ENCODE measurements at regions not wholly inside any gene's neighbourhood (a gene's known extent, or its start where the extent isn't known, plus 50 kb on each side); places are given as distances from the start of the nearest gene placed in this dataset.

DNA sequence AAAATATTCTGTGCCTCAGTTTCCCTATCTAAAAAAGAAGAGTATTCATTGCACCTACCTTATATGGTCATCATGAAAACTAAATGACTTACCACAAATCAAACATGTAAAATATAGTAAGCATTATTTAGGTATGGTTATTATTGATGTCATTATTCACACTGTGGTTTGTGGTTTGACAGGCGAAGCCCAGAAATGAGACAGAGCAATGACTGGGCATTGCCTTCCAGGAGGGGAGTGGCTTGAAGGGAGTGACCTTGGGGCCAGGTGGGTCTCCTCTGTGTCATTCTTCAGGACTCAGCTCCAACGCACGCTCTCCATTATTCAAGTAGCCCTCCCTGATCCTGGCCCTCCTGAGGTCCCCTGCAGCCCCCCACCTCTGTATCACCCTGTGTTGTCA lies 133.7 kb downstream of the DMRTA2 start:
- no peak for DNase-seq

DNA sequence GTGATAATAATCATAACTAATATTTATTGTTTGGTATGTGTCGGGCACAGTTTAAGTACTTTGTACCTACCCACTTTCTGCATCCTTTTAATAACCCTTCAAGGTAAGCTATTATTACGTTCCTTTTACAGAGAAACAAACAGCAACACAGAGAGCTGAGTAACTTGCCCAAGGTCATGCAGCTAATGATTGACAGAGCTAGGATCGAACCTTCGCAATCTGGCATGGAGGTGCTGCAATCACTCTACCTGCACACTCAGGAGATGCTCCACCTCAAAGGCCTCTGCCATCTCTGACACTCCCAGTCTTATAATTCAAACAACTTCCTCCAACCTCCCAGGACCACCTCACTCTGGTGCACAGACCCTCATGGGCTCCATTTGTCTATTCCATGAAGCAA lies 137.2 kb downstream of the DMRTA2 start:
- no peak for DNase-seq

DNA sequence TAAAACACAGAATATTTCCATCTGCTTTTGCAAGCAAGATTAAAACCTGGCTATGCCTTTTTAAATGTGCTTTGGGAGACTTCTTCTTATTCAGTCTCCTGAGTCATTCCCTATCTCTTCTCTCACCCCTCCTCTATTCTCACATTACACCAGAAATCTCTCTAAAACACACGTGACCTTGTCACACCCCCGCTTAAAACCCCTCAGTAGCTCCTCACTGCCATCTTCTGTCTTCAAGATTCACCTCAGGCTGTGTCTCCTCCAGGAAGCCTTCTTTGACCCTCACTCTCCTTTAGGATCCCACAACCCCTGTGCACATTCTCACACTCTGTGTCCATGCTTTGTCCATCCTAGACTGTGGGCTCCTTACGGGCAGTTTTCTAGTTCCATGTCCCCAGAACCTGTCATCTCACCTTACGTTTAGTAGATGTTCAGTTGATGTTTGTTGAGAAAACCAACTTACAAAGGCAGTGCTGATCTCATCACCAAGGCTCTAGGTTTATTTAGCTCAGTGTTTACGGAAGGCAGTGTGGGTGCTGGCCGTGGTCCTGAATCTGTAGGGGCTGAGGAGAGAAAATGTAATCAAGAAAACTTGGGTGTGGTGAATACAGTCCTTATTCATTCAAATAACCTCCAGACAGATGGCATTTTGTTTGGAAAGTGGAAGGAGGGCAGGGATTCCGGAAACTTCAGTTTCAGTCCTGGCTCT lies 143.5 kb downstream of the DMRTA2 start:
- no peak for DNase-seq

DNA sequence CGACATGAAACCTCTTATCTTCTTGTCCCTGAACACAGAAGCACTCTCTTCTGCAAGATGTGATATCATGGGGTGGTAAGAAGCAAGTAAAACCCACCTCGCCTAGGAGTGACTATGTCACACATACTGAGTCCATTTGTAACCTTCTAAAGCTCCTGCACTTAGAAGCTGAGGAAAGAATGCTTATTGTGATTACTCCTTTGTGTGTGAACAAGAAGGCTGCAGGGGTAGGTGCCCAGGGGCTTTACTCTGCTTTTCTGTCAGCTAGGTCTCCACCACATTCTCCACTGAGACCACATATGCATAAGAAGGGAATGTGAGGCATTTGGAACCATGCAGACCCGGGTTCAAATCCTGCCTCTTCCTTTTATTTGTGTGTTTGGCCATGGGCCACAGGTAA lies 144.3 kb downstream of the DMRTA2 start:
- DNase-seq = no peak

DNA sequence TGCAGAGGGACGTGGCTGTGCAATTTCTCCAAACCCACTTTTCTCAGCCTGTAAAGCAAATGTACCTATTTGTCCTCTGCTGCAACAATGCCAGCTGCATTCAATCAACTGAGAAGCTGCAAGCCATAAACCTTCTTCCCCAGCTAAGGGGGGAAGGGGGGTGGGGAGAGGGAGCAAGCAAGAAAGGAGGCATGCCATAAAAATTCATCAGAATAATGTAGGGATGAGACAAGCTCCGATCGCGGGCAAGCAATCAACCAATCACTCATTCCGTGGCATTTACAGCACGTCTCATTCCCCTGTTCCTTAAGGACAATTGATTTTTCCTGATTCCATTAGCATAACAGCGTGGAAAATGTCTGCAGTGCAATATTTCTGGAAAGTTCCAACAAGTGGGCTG lies 144.8 kb downstream of the DMRTA2 start:
- no peak for DNase-seq

DNA sequence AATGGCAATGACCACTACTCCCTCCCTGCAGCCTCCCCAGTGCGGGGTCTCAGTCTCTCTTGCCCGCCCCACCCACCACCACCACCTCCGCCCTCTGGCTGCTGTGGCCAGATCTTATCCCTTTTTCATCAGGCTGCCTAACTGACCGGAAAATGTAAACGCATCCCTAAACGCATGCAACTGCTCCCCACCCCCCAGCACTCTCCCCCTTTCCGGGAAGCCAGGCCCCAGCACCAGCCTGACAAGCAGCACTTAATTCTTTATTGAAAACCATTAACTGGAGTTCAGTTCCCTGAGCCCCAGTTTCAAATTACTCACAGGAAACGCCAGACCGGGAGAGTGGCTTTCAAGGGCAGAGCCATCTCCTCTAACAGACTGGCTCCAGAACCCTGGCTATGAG lies 147.7 kb downstream of the DMRTA2 start:
- no peak for DNase-seq

DNA sequence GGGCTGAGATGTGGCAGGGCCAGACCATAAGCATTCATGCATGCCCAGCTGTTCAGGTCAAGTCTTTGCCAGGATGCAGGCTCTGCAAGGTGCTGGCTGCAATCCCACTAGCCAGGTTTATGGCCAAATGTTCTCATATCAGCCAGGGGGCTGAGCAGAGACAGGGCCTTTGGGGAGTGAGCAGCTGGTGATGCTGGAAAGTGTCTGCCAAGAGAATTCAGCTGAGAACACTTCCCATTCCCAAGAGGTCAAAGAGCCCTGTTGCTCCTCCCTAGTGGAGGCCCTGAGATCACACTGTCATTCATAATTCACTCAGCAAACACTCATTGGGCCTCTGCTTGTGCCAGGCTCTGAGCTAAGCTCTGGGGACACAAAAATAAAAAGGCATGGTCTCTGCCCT lies 150.3 kb downstream of the DMRTA2 start:
- no peak for DNase-seq

DNA sequence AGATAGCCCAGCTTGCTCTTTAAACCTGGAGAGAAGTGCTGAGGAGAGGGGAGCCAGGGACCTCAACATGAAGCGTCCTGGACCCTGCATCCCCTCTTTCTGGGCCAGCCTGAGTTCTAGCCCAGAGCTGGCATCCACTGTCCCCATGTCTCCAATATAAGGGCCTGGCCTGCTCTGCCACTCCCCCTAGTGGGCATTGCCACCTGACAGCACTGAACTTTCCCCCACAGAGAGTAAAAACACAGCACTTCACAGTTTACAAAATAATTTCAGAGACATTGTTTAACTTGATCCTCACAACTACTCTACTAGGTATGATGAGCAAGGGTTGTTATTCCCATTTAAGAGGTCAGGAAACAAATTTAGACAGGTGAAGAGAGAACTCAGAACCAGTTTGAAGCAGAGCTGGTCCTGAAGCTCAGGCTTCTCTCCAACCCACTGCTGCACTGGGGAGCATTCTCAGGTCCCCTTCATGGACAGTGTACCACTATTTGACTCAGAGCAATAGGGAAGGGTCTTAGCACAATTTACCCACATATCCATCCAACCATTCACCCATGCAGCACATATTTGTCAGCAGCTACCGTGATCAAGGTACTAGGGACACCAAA lies 151.2 kb downstream of the DMRTA2 start:
- peak; percentile 46 for DNase-seq

DNA sequence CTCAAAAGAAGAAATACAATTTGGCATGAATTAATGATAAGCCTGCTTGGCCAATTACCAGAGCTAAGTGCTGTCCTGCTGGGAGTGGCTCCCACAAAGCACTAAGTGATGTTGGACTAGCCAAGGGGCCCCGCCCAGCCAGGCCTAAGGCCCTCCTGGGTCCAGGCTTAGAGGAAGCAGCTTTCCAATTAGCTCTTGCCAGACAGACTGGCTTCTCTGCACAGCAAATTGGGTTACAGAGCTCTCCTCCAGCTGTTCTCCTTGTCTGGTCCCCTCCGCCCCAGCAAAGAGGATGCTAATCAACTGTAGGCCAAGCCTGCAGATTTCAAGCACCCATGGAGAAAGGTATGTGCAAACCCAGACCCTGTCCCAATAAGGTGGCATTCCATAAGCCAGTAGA lies 151.9 kb downstream of the DMRTA2 start:
- no peak for DNase-seq

DNA sequence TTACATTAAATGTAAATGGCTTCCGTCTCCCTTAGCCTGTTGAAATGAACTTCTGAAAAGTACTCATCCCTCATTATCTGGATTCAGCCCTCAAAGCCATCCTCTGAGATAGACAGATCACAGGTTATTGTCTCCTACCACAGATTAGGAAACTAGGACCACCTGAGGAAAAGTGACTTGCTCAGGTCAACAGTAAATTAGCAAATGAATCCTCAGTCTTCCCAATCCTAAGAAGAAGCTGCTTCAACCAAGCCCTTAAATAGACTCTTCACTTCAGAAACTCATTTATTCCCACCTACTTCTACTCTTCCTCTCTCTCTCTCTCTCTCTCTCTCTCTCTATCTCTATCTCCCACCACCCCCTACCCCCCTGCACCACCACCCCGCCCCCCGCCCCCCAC lies 152.3 kb downstream of the DMRTA2 start:
- no peak for DNase-seq

DNA sequence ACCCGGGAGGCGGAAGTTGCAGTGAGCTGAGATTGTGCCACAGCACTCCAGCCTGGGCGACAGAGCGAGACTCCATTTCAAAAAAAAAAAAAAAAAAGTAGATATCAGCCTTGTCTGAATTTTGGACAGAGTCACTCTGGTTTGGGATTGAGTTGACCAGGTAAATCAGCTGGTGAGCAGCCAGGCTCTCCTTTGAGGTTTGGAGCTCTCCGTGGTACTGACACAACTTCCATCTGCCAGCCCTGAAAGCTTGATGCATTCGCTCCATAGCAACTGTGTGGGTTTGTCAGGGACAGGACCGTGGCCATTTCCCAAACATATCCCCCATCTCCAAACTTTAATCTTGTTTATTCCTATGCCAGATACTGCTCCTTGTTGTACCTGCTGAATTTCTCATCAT lies 155.2 kb downstream of the DMRTA2 start:
- no peak for DNase-seq

DNA sequence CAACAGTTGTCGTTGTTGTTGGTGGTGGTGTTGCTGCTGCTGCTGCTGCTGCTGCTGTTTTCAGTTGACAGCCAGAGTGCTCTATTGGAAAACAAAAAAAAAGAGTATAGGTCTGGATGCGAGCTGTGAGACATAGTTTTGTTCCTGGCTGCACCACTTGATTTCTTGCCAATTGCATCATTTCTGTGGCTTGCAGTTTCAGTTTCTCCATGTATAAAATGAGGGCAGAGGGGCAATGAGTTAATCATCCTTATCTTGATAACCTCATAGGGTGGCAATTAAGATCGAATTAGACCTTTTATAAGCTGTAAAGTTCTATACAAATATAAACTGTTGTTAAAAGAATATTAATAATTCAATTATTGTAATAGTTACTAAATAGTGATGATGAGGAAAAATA lies 156.7 kb downstream of the DMRTA2 start:
- DNase-seq = no peak

DNA sequence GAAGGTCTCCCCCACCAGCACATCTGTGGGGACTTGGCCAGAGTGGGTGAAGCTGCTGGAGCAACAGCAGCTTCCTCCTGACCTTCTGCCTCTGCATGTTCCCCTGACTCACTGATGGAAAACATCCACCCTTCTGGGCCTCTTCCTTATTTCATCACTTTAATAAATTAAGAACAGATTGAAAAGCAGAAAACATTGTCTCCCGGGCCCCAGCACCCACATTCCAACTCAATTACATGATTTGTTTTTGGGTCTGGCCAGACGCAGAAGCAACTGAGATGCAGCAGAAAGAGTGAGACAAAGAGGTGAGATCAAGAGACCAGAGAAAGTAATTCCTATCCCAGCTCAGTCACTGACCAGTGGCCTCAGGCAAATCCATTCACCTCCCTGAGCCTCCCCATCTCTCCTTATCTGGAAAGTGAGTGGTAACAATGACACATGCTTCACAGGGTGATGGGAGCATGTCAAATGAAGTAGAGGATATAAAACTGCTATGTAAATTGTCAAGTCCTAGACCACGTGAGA lies 157.1 kb downstream of the ELAVL4 start:
- DNase-seq = no peak

DNA sequence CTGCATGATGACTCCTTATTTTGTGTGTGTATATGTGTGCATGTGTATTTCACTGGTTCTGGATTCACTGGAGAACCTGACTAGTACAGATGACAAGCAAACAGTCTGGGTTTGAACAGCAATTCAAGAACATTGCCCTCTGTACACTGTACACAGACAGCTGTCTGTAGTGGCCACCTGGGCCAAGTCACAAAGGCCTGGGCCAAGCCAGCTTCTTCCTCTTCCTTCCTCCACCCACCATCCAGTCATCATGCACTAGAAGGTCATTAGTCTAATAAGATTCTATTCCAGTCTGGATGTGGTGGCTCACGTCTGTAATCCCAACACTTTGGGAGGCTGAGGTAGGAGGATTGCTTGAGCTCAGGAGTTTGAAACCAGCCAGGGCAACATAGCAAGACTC lies 155.9 kb downstream of the ELAVL4 start:
- DNase-seq = no peak

DNA sequence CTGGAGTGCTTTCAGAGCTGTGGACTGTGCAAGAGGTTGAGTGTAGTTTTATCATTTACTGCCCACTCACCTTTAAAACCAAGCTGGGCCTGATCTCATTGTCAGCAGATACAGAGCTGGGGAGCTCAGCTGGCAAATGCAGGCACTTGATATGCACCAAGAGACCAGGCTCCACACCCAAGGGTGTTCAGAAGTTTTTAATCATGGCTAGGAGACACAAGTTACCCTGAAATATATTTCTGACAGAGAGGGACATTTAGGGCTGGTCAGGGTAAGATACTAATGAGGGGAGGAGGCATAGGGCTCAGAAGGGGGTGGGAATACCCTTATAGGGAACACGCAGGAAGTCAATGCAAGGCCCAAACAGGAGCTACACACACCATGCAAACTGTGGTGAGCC lies 153.7 kb downstream of the ELAVL4 start:
- no peak for DNase-seq

DNA sequence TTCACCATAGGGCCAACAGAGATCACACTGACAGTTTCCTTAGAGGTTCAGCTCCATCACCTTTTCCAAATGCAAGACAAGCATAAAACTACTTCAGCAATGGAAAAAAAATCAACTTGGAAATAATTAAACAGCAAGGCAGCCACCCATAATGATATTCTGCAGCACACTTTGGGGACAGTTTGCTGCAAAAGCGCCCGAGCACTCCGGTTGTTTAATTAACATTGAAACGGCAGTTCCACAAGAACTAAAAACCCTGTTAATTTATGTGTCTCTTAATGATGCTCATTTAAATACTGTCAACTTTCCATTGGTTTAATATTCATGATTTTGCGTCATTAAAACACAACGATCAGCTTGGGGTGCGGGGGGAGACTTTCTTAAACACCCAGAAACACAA lies 153.2 kb downstream of the ELAVL4 start:
- DNase-seq = no peak

DNA sequence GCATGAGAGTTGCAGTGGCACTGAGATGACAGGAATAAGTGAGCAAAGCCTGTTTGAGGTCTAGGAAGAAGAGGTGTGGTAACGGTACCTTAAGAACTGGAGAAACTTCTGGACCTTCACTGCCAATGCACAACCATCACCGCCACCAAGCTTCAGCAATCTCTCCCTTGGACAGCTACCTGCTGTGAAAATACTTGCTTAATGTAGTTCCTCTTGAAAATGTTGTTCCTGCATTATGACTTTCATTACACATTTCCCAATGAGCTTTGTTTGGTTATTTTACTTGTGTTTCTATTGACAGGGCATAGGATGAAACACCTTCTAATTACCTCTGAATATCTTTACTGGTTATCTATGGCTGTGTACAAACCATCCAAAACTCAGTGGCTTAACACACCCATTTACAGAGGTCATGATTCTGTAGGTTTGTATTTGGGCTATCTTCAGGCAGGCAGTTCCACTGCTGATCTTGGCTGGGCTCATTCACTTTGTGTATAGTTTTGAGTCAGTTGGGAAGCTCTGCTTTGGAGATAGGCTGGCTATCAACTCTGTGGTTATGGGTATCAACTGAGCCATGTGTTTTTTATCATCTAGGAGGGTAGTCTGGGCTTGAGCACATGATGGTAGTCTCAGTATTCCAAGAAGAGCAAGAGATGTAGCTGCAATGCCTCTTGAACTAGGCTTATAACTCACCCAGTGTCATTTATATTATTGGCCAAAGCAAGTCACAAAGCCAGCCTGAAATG lies 149.4 kb downstream of the ELAVL4 start:
- no peak for DNase-seq

DNA sequence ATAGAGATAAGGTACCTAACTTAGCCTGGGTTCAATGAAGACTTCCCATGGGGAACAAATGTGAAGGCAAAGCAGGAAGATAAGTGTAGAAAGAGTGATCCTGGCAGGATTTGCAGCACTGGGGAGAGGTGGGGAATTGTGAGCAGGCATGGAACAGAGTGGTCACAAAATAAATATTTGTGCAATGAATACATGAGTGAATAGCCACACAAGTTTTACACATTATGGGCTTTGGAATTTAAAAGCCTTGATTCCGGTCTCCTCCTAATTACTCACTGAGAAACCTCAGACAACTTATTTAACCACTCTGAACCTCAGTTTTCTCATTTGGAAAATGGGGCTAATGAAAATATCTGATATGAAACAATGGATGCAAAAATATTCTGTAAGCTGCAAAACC lies 148.3 kb downstream of the ELAVL4 start:
- no peak for DNase-seq
